NCI-H226 (cell line): ENCODE measurements at regions not wholly inside any gene's neighbourhood (a gene's known extent, or its start where the extent isn't known, plus 50 kb on each side); places are given as distances from the start of the nearest gene placed in this dataset.

Experiments
- DNase-seq: peaks from one replicate; pipeline ENCODE4 v3.0.0-alpha.2; 2015

- DNase-seq, result no peak
Measured at GRCh38 chr3:96330795-96331194, 483.6 kb upstream of the EPHA6 start.

- peak; percentile 31 for DNase-seq
Measured at GRCh38 chr3:96331341-96331740, 483.1 kb upstream of the EPHA6 start.

DNA sequence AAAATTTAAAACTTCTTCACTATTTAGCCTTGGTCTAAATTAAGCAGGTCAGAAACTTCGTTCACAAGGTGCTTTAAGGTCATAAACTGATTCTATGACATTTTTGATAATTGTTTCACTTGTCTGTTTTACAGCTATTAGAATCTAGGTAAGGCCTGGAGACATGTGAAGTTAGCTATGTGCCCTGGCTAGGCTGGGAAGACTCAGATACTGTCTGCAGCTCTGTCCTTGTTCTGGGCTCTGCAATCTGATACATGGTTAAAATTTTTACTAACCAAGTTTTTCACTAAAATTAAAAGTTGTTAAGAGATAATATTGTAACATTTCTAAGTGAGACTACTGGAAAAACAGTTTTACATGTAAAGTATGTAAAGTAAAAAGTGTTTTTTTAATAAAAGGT, 479.6 kb upstream of the EPHA6 start:
- no peak for DNase-seq

DNA sequence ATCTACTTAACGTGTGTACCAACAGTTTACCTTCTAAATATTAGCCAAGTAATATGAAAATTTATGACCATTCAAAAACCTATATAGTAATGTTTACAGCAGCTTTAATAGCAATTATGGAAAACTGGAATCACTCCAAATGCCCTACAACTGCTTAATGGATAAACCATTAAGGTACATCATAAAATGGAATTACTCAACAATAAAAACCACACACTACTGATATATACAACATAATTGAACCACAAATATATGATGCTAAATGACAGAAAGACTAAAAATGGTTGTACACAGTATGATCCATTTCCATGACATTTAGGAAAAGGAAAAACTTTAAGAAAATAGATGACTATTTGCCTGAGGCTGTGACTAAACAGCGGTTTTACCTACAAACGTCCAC, 467.1 kb upstream of the EPHA6 start:
- no peak for DNase-seq

- DNase-seq, result peak; percentile 24
Measured at GRCh38 chr3:96351598-96351997, 462.8 kb upstream of the EPHA6 start.

- no peak for DNase-seq
Measured at GRCh38 chr3:96354106-96354505, 460.3 kb upstream of the EPHA6 start.

DNA sequence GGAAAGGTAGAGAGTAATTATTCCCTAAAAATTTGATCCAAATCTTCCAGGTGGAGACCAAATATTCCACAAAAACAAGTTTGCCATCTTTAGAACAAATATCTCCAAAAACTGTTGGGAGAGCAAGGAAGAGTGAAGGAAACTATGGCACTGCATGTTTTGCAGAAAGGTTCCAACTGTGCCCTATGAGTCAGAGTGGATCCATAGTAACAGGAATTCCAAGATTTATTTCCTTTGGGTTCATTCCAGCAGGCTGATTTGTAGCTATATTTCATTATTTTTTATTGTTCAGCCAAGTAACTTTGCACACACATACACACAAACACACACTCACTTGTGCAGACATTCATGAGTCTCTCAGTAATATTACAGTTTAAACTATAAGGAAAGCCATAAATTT, 459.7 kb upstream of the EPHA6 start:
- peak; percentile 52 for DNase-seq

DNA sequence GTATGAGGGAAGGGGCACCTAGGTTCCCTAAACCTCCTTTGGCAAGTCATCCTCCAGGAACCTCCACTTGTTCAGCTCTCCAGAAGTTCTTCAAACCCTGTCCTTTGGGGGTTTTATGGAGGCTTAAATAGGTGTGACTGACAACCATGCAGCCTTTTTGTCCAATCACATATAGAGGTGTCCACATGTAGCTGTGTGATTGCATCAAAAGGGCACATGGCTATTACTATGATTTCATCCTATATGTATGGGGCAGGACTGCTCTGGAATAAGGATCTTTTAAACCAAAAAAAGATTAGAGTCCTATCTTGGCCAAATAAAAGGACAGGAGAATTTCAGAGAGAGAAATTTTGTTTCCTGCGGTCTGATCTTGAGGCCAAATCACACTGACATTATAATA, 453.2 kb upstream of the EPHA6 start:
- no peak for DNase-seq

DNA sequence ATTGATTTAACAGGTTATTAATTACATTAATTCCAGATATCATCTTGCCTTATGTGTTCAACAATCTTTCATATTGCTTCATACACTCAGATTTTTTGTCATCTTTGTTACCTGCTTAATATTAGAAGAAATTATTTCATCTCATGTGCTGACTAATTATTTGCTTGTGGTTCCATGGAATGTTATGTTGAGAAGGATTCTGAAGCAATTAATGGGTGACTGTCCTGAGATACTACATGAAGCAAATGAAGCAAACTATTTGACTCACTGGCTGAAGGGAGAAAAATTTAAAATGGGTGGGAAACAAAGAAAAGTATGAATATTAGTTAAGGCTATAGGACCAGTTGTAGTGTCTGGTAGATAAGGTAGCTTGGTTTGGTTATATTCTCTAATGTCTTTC, 443.8 kb upstream of the EPHA6 start:
- DNase-seq, result no peak

- DNase-seq, result no peak
Measured at GRCh38 chr3:96410006-96410730, 404.2 kb upstream of the EPHA6 start.

DNA sequence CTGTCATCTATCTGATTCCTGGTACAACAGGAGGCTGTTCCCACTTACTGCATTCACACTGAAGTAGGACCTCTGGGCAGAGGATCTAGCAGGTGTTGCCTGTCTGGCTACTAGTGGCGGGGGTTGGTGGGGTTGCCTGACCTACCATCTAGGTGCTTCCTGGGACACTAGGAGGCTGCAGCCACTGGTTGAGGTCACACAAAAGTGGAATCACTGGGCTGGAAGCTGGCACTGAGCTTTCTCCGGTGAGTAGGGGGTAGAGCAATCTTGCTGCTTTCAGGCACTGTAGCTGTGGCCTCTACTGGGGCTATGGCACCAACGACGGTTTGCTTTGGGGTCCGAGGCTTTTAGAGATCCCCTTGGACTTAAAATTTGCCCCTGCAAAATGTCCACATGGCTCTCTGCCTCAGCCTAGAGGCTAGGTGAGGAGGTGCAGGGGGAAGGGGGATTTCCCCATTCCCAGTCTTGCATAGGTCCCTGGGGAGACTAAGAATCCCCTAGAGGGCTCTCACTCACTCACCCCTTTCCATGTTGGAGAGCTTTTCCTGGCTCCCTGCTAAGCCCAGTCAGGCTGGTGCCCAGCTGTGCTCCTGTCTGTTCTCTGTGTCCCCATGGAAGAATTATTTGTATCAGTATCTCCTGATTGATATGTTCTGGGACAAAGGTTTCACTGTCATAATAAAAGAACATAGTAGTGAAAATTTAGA, 397.7 kb upstream of the EPHA6 start:
- no peak for DNase-seq

GRCh38 chr3:96428097-96428496, 386.3 kb upstream of the EPHA6 start:
- no peak for DNase-seq

DNA sequence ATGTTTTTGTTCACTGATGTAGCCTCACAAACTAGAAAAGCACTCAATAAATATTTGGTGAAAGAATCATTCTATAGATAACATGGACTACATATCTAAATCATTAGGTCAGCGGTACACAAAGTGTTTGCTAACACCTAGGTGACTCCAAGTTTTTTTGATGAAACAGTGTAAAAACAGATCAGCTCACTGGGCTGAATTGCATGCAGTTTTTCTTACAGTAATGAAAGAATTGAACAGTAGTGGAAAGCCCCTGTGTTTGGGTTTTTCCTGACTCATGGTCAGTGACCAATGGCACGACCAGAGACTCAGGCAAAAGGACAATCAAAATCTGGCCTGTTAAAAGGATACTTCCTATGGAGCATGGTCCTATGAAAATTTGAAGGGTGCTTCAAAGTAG, 384.3 kb upstream of the EPHA6 start:
- peak; percentile 49 for DNase-seq

DNA sequence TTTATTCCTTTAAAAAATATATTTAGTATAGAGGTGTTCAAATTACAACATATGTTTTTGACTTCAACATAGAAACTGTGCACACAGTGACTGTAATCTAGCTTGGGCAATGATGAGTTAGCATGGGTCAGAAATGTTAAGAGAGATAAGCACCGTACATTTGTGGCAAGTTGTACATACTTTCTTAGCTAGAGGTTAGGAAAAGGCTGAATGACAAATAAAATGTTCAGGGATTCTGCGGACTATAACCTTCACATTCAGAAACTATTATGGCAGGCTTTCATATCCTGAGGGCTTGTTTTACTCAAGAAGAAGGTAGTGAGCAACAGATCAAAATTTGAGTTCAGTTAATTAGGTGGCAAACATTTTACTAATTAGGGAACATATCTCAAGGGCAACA, 379.7 kb upstream of the EPHA6 start:
- DNase-seq, result peak; percentile 86

- DNase-seq, result no peak
Measured at GRCh38 chr3:96449346-96449745, 365.0 kb upstream of the EPHA6 start.

DNA sequence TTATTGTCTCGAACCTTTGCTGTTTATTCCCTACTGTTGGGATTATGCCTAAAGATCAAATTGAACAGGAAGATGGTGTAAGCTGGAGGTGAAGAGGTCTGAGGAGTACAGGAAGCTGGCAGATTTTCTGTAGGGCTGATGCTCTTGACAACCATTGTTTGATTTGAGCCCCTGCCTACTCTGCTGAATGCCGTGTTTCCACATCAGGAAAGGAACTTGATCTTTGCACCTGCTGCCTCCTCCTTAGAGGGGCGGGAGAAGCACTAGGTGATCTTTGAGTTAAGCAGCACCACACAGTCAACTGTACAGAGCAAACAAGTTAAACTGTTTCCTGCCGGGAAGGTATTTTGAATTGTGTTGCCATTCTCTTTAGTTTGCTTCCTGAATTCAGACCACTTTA, 364.6 kb upstream of the EPHA6 start:
- DNase-seq, result no peak

- no peak for DNase-seq
Measured at GRCh38 chr3:96450699-96451098, 363.7 kb upstream of the EPHA6 start.

- no peak for DNase-seq
Measured at GRCh38 chr3:96465521-96465920, 348.9 kb upstream of the EPHA6 start.

- no peak for DNase-seq
Measured at GRCh38 chr3:96466441-96466840, 348.0 kb upstream of the EPHA6 start.

DNA sequence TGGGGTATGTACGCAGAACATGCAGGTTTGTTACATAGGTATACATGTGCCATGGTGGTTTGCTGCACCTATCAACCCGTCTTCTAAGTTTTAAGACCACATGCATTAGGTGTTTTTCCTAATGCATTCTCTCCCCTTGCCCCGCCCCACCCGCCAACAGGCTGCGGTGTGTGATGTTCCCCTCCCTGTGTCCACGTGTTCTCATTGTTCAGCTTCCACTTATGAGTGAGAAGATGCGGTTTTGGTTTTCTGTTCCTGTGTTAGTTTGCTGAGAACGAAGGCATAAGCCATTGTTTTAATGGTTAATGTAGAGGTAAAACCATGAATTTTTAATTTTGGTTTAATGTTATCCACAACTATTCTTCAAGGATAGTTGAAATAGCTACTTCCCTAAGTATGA, 346.8 kb upstream of the EPHA6 start:
- DNase-seq, result no peak

DNA sequence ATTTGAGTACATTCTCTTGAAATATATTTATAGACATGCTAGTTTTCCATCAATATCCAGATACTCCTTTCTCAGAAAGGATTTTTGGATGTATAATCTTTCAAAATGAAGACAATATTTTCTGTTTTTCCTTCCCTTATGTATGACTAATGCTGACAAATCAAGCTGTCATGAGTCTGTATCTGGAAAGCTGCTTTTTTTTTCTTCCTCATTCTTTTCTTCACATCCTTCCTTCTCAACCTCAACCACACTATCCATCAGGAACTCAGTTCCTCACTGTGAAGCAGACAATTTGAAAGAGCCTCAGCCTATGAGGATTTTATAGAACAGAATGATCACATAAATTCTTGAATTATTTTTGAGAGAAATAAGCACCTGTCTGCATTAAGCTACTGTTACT, 335.9 kb upstream of the EPHA6 start:
- DNase-seq, result peak; percentile 57

- DNase-seq, result no peak
Measured at GRCh38 chr3:96480881-96481280, 333.5 kb upstream of the EPHA6 start.

DNA sequence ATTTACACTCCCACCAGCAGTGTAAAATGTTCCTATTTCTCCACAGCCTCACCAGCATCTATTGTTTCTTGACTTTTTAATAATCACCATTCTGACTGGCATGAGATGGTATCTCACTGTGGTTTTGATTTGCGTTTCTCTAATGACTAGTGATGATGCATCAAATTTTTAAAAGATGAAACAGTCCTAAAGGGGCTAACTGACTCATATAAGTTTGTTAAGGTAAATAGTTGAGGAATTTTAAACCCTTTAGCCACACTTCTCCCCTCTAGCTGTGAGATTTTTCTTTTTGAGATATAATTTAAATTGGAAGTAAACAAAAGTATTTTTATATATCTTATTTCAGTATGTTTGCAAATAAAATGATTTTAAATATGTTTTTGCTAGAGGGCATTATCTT, 331.2 kb upstream of the EPHA6 start:
- DNase-seq, result peak; percentile 77

DNA sequence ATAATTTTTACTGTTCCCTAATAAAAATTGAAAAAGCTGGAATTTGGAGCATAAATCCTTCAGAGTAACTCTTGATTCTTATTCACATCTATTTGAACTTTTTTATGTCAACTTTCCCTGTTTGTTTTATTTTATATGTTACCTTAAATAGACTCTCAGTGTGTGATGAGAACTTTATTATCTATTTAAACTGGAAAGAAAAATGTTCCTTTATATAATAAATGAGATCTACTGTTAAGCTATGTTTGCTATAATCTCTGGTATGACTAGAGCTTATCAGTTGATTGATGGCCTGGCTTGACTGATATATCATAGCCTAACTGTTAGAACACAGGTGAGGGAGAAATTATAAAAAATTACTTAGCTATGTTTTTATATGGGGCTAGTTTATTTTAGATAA, 330.6 kb upstream of the EPHA6 start:
- peak; percentile 41 for DNase-seq

- no peak for DNase-seq
Measured at GRCh38 chr3:96488708-96489107, 325.7 kb upstream of the EPHA6 start.
